ENCODE measurements at regions not wholly inside any gene's neighbourhood (a gene's known extent, or its start where the extent isn't known, plus 50 kb on each side); places are given as distances from the start of the nearest gene placed in this dataset.

DNA sequence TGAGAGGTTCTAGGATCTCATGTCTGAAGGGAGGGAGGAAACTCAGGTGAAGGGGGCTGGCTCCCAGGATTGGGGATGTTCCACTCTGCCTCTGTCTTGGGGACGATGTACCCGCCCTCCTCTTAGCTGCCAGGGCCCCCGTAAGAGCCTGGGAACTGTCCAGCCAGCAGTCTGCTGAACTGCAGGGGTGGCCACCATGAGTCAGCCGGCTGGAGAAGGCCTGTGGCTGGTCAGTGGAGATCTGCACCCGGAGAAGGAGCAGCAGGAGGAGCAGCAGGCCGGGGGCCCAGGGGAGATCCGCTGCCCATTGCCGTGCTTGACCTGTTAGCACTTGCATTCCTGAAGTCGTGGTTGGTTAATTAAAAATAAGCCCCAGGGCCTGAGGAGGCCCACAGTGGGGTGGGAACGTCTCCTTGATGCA, 180.3 kb downstream of the TFCP2L1 start:
- Histone ChIP-seq H3K4me2 (ENCODE audit: low read length) (no peak overlapping the region), H4K20me1 (ENCODE audit: insufficient read depth) (no peaks in the 10 kb centered on the region), H3F3A (ENCODE audit: insufficient read depth, low read length, poor library complexity, severe bottlenecking) (no peaks in the 10 kb centered on the region), H3K9me2 (ENCODE audit: insufficient read depth, low read length) (no peaks in the 10 kb centered on the region), H3K4me3 (ENCODE audit: low read length) (no peak overlapping the region), H3K9ac (ENCODE audit: low read length) (no peak overlapping the region), H2AFZ (ENCODE audit: low read depth, low read length) (no peak overlapping the region), H3K27me3 (ENCODE audit: insufficient read depth, low read depth, low read length) (no peaks in the 10 kb centered on the region), H3K27ac (ENCODE audit: low read length) (no peak overlapping the region), H3K79me2 (replicated peaks; ENCODE audit: insufficient read depth, low read length) (no peaks in the 10 kb centered on the region), H3K9me3 (ENCODE audit: low read length) (no peaks in the 10 kb centered on the region), H3K36me3 (ENCODE audit: insufficient read depth, low read length) (no peaks in the 10 kb centered on the region)
- TF ChIP-seq MXI1 (conservative IDR thresholded peaks at IDR 0.05; ENCODE audit: poor library complexity, severe bottlenecking) (no peak), REST (IDR thresholded peaks at IDR 0.05; ENCODE audit: borderline replicate concordance) (no peak), TAF1 (IDR thresholded peaks at IDR 0.05; ENCODE audit: low read depth) (no peak), EZH2 (IDR thresholded peaks at IDR 0.05; ENCODE audit: borderline replicate concordance, insufficient read depth, low read length, poor library complexity, severe bottlenecking) (no peak), POLR2AphosphoS5 (IDR thresholded peaks at IDR 0.05) (no peak), CTCF (IDR thresholded peaks at IDR 0.05; ENCODE audit: poor library complexity, severe bottlenecking) (no peak), RAD21 (conservative IDR thresholded peaks at IDR 0.05) (no peak), EP300 (conservative IDR thresholded peaks at IDR 0.05; ENCODE audit: poor library complexity, severe bottlenecking) (no peak), SMC3 (conservative IDR thresholded peaks at IDR 0.05; ENCODE audit: poor library complexity) (no peak)

GRCh38 chr2:121110924-121111323, 174.1 kb downstream of the TFCP2L1 start:
- no peak overlapping the region for H3K4me2 ChIP-seq (ENCODE audit: low read length)
- H2AFZ ChIP-seq (ENCODE audit: low read depth, low read length): no peak overlapping the region
- no peaks in the 10 kb centered on the region for H3K9me2 ChIP-seq (ENCODE audit: insufficient read depth, low read length)
- H3K9ac ChIP-seq (ENCODE audit: low read length): no peak overlapping the region
- H3K27me3 ChIP-seq (ENCODE audit: insufficient read depth, low read depth, low read length): no peaks in the 10 kb centered on the region
- no peaks in the 10 kb centered on the region for H4K20me1 ChIP-seq (ENCODE audit: insufficient read depth)
- H3K36me3 ChIP-seq (ENCODE audit: insufficient read depth, low read length): no peaks in the 10 kb centered on the region
- H3F3A ChIP-seq (ENCODE audit: insufficient read depth, low read length, poor library complexity, severe bottlenecking): no peaks in the 10 kb centered on the region
- no peaks in the 10 kb centered on the region for H3K9me3 ChIP-seq (ENCODE audit: low read length)
- no peak overlapping the region for H3K4me3 ChIP-seq (ENCODE audit: low read length)
- no peak overlapping the region for H3K27ac ChIP-seq (ENCODE audit: low read length)
- H3K79me2 ChIP-seq (replicated peaks; ENCODE audit: insufficient read depth, low read length): no peaks in the 10 kb centered on the region
- TF ChIP-seq REST (IDR thresholded peaks at IDR 0.05; ENCODE audit: borderline replicate concordance): no peak
- no peak for TF ChIP-seq MXI1 (conservative IDR thresholded peaks at IDR 0.05; ENCODE audit: poor library complexity, severe bottlenecking)
- no peak for TF ChIP-seq EP300 (conservative IDR thresholded peaks at IDR 0.05; ENCODE audit: poor library complexity, severe bottlenecking)
- TF ChIP-seq RAD21 (conservative IDR thresholded peaks at IDR 0.05): no peak
- no peak for TF ChIP-seq CTCF (IDR thresholded peaks at IDR 0.05; ENCODE audit: poor library complexity, severe bottlenecking)

All from neural cell (in vitro differentiated cells).